CD4-positive, alpha-beta memory T cell (primary cell): ENCODE measurements at regions not wholly inside any gene's neighbourhood (a gene's known extent, or its start where the extent isn't known, plus 50 kb on each side); places are given as distances from the start of the nearest gene placed in this dataset.

ENCODE experiments used
- CTCF ChIA-PET: fragments of 350-600 bp; sonication (Branson Sonifier 250); formaldehyde crosslinking; loops from one replicate; lab custom pipeline; 2021; ENCODE audit warnings: inconsistent platforms; ENCODE audit not compliant: partially characterized antibody; lab: Charles Lee
- POLR2A ChIA-PET: fragments of 350-600 bp; sonication (Branson Sonifier 250); formaldehyde crosslinking; loops from one replicate; lab custom pipeline; 2021; ENCODE audit not compliant: partially characterized antibody; lab: Charles Lee
- DNase-seq, 5 donors: peaks; one replicate each; pipeline versions ENCODE4 v3.0.0 to v3.0.0-alpha.2; 2020 to 2022; ENCODE audit warnings: mixed read lengths in 1 of 5
- H3K27ac ChIP-seq: one replicate; pipeline ENCODE4 v1.7.0; 2013; ENCODE audit warnings: low read depth, low read length
- H3K27me3 ChIP-seq: 2 replicates; pipeline ENCODE4 v1.7.0; 2013; ENCODE audit warnings: mild to moderate bottlenecking, low read length, moderate library complexity; ENCODE audit not compliant: insufficient read depth
- H3K36me3 ChIP-seq: 2 replicates; pipeline ENCODE4 v1.7.0; 2013; ENCODE audit warnings: mild to moderate bottlenecking, low read length, moderate library complexity; ENCODE audit not compliant: insufficient read depth
- H3K4me1 ChIP-seq: 2 replicates; pipeline ENCODE4 v1.7.0; 2013; ENCODE audit warnings: mild to moderate bottlenecking, low read length, moderate library complexity; ENCODE audit not compliant: insufficient read depth
- H3K4me3 ChIP-seq, 2 donors: one replicate each; pipeline ENCODE4 v1.7.0; 2013; ENCODE audit warnings: low read length in 2 of 2, mild to moderate bottlenecking in 1 of 2
- H3K9me3 ChIP-seq, 2 donors: one replicate each; pipeline ENCODE4 v1.7.0; 2013; ENCODE audit warnings: low read length in 2 of 2, control low read depth in 1 of 2; ENCODE audit not compliant: control insufficient read depth in 1 of 2
- H3K27ac Mint-ChIP-seq, 7 donors: one replicate each; pipeline ENCODE4 v1.8.0; 2020 to 2021; ENCODE audit warnings: mixed read lengths in 7 of 7, mild to moderate bottlenecking in 6 of 7, inconsistent platforms in 3 of 7, moderate library complexity in 3 of 7
- H3K27me3 Mint-ChIP-seq, 2 donors: one replicate each; pipeline ENCODE4 v1.8.0; 2020 to 2021; ENCODE audit warnings: mixed read lengths in 2 of 2
- H3K36me3 Mint-ChIP-seq, 2 donors: one replicate each; pipeline ENCODE4 v1.8.0; 2020 to 2021; ENCODE audit warnings: mixed read lengths in 2 of 2, inconsistent platforms in 1 of 2, mild to moderate bottlenecking in 1 of 2
- H3K4me1 Mint-ChIP-seq, 4 donors: one replicate each; pipeline ENCODE4 v1.8.0; 2020 to 2021; ENCODE audit warnings: mixed read lengths in 4 of 4, mild to moderate bottlenecking in 1 of 4
- H3K4me3 Mint-ChIP-seq, 8 donors: one replicate each; pipeline ENCODE4 v1.8.0; 2020 to 2021; ENCODE audit warnings: mixed read lengths in 8 of 8, mild to moderate bottlenecking in 7 of 8, moderate library complexity in 6 of 8, inconsistent platforms in 3 of 8
- H3K9me3 Mint-ChIP-seq, 8 donors: one replicate each; pipeline ENCODE4 v1.8.0; 2020 to 2021; ENCODE audit warnings: mixed read lengths in 8 of 8, mild to moderate bottlenecking in 5 of 8, inconsistent platforms in 3 of 8, moderate library complexity in 1 of 8
- intact Hi-C: fragments of 100-400 bp; cut with micrococcal nuclease; formaldehyde crosslinking; loops from one replicate; pipeline ENCODE4 v1.15.1; 2023

DNA sequence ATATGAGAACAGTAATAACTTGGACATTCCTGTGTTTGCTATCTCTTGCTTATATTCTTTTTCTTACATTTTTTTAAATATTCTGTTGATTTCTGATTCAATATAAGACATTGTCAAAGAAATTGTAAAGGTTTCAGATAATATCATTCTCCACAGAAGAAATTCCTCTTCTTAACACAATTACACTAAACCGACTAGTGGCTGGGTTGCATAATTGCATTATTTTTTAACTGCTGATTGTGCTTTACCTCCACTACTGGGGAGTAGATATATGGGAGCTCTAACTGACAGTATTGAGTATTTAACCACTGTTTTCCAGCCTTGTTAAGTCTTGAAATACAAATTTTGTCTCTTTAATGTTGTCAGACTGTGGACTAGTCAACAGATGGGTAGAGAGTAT is 723.8 kb upstream of the EDIL3 start:
- Mint-ChIP-seq H3K27me3 (no peaks in the 10 kb centered on the region), H3K4me1 (no peaks in the 10 kb centered on the region), H3K36me3 (no peaks in the 10 kb centered on the region), H3K27ac (no peak overlapping the region), H3K4me3 (no peak overlapping the region), H3K9me3 (peaks cover 0 to 7% (median 2%) of the 10 kb centered on the region in 8 donors)
- DNase-seq, result no peak
- intact Hi-C loops, result no loop called here
- POLR2A ChIA-PET, result no interaction called here
- Histone ChIP-seq H3K36me3 (no peaks in the 10 kb centered on the region), H3K27me3 (no peaks in the 10 kb centered on the region), H3K9me3 (no peaks in the 10 kb centered on the region), H3K27ac (no peak overlapping the region), H3K4me1 (no peaks in the 10 kb centered on the region), H3K4me3 (no peak overlapping the region)
- CTCF ChIA-PET, result no interaction called here

DNA sequence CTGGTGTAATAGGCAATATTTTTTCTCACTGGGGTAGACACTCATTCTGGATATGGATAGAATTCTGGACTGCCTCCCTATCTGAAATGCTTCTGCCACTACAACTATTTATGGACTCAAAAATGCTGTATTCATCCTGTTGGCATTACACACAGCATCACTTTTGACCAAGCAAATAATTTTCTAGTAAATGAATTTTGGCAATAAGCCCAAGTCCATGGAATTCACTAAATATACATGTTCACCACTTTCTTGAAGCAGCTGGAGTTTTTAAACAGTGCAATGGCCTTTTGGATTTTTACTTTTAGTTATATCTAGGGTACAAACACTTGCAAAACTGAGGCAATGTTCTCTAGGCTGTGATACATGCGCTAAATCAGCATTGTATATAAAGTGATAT is 724.9 kb upstream of the EDIL3 start:
- H3K9me3 Mint-ChIP-seq, result peaks cover 0 to 7% (median 2%) of the 10 kb centered on the region in 8 donors

DNA sequence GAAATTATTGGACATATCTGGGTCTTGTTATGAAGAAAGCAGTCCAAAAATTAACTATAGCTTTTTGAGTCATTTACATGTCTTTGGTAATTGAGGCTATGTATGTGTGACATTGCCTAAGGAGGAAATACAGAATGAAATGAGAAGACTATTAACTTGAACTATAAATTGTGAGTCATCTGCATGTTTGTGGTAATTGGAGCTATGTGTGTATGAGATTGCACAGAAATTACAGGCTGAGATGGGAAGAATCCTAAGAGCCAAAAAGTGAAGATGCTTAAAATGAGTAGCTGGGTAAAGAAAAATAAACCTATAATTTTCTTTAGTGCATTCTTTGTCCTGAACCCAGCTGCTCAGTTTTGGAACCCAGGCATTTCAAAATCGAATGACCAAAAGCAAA is 747.6 kb upstream of the EDIL3 start:
- H3K36me3 ChIP-seq, result no peaks in the 10 kb centered on the region
- no peak overlapping the region for H3K27ac Mint-ChIP-seq
- H3K4me1 Mint-ChIP-seq, result no peaks in the 10 kb centered on the region
- H3K4me3 Mint-ChIP-seq, result no peak overlapping the region
- H3K27ac ChIP-seq, result no peak overlapping the region
- peaks cover 0 to 9% (median 3%) of the 10 kb centered on the region in 8 donors for H3K9me3 Mint-ChIP-seq
- ChIA-PET CTCF (no interaction called here), POLR2A (no interaction called here)
- intact Hi-C loops, result no loop called here
- no peaks in the 10 kb centered on the region for H3K9me3 ChIP-seq
- H3K4me1 ChIP-seq, result no peaks in the 10 kb centered on the region
- H3K4me3 ChIP-seq, result no peak overlapping the region
- DNase-seq, result no peak
- H3K27me3 Mint-ChIP-seq, result no peaks in the 10 kb centered on the region
- H3K36me3 Mint-ChIP-seq, result no peaks in the 10 kb centered on the region
- no peaks in the 10 kb centered on the region for H3K27me3 ChIP-seq

More for the DNA sequence above, 724.9 kb upstream of the EDIL3 start:
- Histone ChIP-seq H3K9me3 (no peaks in the 10 kb centered on the region), H3K4me3 (no peak overlapping the region), H3K36me3 (no peaks in the 10 kb centered on the region), H3K27me3 (no peaks in the 10 kb centered on the region), H3K4me1 (no peaks in the 10 kb centered on the region), H3K27ac (no peak overlapping the region)
- H3K36me3 Mint-ChIP-seq, result no peaks in the 10 kb centered on the region
- intact Hi-C loops, result no loop called here
- H3K27me3 Mint-ChIP-seq, result no peaks in the 10 kb centered on the region
- POLR2A ChIA-PET, result no interaction called here
- H3K4me1 Mint-ChIP-seq, result no peaks in the 10 kb centered on the region
- H3K27ac Mint-ChIP-seq, result no peak overlapping the region
- no peak overlapping the region for H3K4me3 Mint-ChIP-seq
- no peak for DNase-seq
- CTCF ChIA-PET, result no interaction called here

DNA sequence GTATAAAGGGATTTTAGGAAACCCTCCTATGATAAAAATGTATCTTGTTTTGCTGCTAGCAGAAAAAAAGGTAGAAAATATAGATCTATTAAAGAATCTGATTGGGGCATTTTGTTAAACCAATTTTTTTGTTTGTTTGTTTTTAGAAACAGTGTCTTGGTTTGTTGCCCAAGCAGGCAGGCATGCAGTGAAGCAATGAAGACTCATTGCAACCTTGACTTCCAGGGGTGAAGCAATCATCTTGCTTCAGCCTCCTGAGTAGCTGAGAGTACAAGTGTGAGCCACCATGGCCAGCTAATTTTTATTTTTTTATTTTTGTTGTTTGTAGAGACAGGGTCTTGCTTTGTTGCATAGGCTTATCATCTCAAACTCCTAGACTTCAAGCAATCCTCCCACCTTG is 755.8 kb upstream of the EDIL3 start:
- Mint-ChIP-seq H3K9me3 (peaks cover 0 to 5% (median under 1%) of the 10 kb centered on the region in 8 donors), H3K27ac (no peak overlapping the region), H3K36me3 (no peaks in the 10 kb centered on the region), H3K4me3 (no peak overlapping the region), H3K27me3 (no peaks in the 10 kb centered on the region), H3K4me1 (no peaks in the 10 kb centered on the region)
- Histone ChIP-seq H3K4me3 (no peak overlapping the region), H3K9me3 (peaks cover 0 to 3% of the 10 kb centered on the region in 2 donors), H3K4me1 (no peaks in the 10 kb centered on the region), H3K27ac (no peak overlapping the region), H3K27me3 (no peaks in the 10 kb centered on the region), H3K36me3 (no peaks in the 10 kb centered on the region)
- intact Hi-C loops, result no loop called here
- DNase-seq, result no peak
- ChIA-PET CTCF (no interaction called here), POLR2A (no interaction called here)

DNA sequence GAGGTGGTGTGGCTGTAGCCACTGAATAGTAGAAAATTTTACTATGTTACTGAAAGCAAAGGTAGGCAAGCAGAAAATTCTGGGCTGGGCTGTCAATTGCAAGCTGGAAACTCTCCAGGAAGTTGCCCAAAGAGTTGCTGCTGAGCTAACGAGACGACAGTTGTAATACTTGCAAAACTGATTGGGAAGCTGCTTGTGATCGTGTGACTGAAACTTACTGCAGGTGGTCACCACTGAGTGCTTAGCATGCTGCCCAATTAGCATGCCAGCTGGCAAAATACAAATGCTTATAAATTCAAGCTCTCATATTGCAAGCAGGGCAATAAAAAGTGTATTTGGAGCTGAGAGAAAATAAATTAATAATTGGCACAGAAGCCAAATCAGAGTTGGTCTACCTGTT is 758.5 kb upstream of the EDIL3 start:
- no peaks in the 10 kb centered on the region for H3K4me1 Mint-ChIP-seq
- H3K27me3 ChIP-seq, result no peaks in the 10 kb centered on the region
- H3K27me3 Mint-ChIP-seq, result no peaks in the 10 kb centered on the region
- H3K36me3 Mint-ChIP-seq, result no peaks in the 10 kb centered on the region
- H3K4me3 Mint-ChIP-seq, result no peak overlapping the region
- intact Hi-C loops, result no loop called here
- no peak overlapping the region for H3K27ac ChIP-seq
- no peak overlapping the region for H3K4me3 ChIP-seq
- H3K27ac Mint-ChIP-seq, result no peak overlapping the region
- H3K9me3 Mint-ChIP-seq, result peaks cover 0 to 2% (median 0%) of the 10 kb centered on the region in 8 donors
- no peak for DNase-seq
- no peaks in the 10 kb centered on the region for H3K36me3 ChIP-seq
- peaks cover 0 to 3% of the 10 kb centered on the region in 2 donors for H3K9me3 ChIP-seq
- ChIA-PET POLR2A (no interaction called here), CTCF (no interaction called here)
- no peaks in the 10 kb centered on the region for H3K4me1 ChIP-seq

DNA sequence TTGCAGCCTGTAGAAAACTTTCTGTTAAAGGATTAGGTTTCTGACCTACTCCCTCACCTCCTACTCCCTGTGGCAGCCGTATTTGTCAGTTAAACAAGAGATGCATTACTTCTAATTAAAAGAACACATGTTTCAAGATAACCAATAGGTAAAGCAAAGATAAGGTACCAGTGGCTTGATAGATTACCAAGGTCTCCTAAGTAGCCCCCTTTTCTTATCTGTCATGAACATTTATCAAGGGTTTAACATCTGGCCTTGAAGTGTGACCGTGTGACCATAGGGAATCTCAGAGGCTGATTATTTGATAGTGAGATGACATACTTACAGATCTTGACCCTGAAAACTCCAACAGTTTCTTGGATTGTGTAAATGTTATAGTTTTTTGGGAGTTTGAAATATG is 764.0 kb upstream of the EDIL3 start:
- H3K9me3 Mint-ChIP-seq, result peaks cover 0 to 2% (median 0%) of the 10 kb centered on the region in 8 donors
- H3K4me1 Mint-ChIP-seq, result no peaks in the 10 kb centered on the region
- no peaks in the 10 kb centered on the region for H3K36me3 Mint-ChIP-seq
- Histone ChIP-seq H3K36me3 (no peaks in the 10 kb centered on the region), H3K4me1 (no peaks in the 10 kb centered on the region), H3K27ac (no peak overlapping the region), H3K4me3 (no peak overlapping the region), H3K9me3 (no peaks in the 10 kb centered on the region), H3K27me3 (no peaks in the 10 kb centered on the region)
- H3K4me3 Mint-ChIP-seq, result no peak overlapping the region
- CTCF ChIA-PET, result no interaction called here
- DNase-seq, result no peak
- H3K27ac Mint-ChIP-seq, result no peak overlapping the region
- no peaks in the 10 kb centered on the region for H3K27me3 Mint-ChIP-seq
- intact Hi-C loops, result no loop called here
- POLR2A ChIA-PET, result no interaction called here

DNA sequence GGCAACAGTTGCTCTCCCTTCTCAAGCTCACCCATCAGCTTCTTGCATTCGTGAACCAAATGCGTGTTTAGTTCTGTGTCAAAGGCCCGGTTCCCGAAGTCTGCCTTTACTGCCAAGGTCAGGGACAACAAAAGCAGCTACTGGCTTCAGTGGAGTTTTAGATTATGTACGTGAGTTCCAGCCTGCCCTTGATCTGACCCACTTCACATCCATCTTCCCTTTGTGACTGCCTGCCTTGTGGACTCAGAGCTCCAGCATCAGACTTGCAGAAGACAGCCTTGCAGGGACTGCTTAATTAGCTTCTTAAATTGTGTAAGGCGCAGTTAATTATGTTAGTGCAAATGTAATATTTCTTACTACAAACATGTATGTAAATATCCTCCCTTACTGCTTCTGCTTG is 774.7 kb upstream of the EDIL3 start:
- Histone ChIP-seq H3K36me3 (no peaks in the 10 kb centered on the region), H3K27ac (no peak overlapping the region), H3K4me3 (no peak overlapping the region), H3K9me3 (no peaks in the 10 kb centered on the region), H3K4me1 (no peaks in the 10 kb centered on the region), H3K27me3 (no peaks in the 10 kb centered on the region)
- Mint-ChIP-seq H3K36me3 (no peaks in the 10 kb centered on the region), H3K4me1 (no peaks in the 10 kb centered on the region), H3K9me3 (peaks cover 0 to 5% (median under 1%) of the 10 kb centered on the region in 8 donors), H3K27ac (no peak overlapping the region), H3K4me3 (no peak overlapping the region), H3K27me3 (no peaks in the 10 kb centered on the region)
- POLR2A ChIA-PET, result no interaction called here
- DNase-seq, result no peak
- CTCF ChIA-PET, result no interaction called here
- intact Hi-C loops, result no loop called here

DNA sequence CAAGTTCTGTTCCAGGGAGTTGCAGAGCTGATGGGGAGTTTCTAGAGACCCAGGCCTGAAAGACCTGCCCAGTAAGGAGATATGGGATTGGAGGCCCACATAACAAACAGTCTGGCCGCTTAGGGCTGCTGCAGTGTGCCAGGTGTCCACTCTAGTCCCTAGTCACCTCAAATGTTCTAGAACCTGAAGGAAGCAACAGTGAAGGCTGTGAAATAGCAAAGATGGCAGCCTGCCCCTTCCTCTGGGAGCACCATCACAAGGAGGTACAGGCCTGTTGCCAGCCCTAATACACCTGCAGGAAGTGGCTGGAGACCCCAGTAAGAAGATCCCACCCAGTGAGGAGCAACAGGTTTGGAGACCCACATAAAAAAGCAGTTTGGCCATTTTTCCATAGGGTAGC is 783.8 kb upstream of the EDIL3 start:
- H3K4me3 Mint-ChIP-seq, result no peak overlapping the region
- DNase-seq, result no peak
- Histone ChIP-seq H3K27ac (no peak overlapping the region), H3K4me1 (no peaks in the 10 kb centered on the region), H3K4me3 (no peak overlapping the region), H3K27me3 (no peaks in the 10 kb centered on the region), H3K36me3 (no peaks in the 10 kb centered on the region), H3K9me3 (no peaks in the 10 kb centered on the region)
- H3K4me1 Mint-ChIP-seq, result no peaks in the 10 kb centered on the region
- no peaks in the 10 kb centered on the region for H3K36me3 Mint-ChIP-seq
- peaks cover 0 to 20% (median 8%) of the 10 kb centered on the region in 8 donors for H3K9me3 Mint-ChIP-seq
- POLR2A ChIA-PET, result no interaction called here
- intact Hi-C loops, result no loop called here
- CTCF ChIA-PET, result no interaction called here
- no peaks in the 10 kb centered on the region for H3K27me3 Mint-ChIP-seq
- no peak overlapping the region for H3K27ac Mint-ChIP-seq
